Gastrocnemius medialis (tissue), 4 donors: ENCODE measurements at regions not wholly inside any gene's neighbourhood (a gene's known extent, or its start where the extent isn't known, plus 50 kb on each side); places are given as distances from the start of the nearest gene placed in this dataset.

Experiments used
- ATAC-seq, 2 donors: fragments of 150-250 bp; one replicate each; pipeline ENCODE4 v1.9.1; 2016
- DNase-seq, 2 donors: peaks; one replicate each; pipeline ENCODE4 v3.0.0-alpha.2; 2019
- H3K27ac ChIP-seq, 4 donors: fragments of 200-600 bp; sonication (generic); 1 replicate in 1 of 4; 2 replicates in 3 of 4; pipeline ENCODE4 v1.5.1; 2016 to 2018; ENCODE audit warnings: mild to moderate bottlenecking in 2 of 4, moderate library complexity in 1 of 4
- H3K27me3 ChIP-seq, 3 donors: fragments of 200-600 bp; sonication (generic) in 2 of 3; 1 replicate in 1 of 3; 2 replicates in 2 of 3; pipeline versions ENCODE4 v1.5.1 to v1.6.0; 2016 to 2019; ENCODE audit warnings: mild to moderate bottlenecking in 1 of 3, moderate library complexity in 1 of 3
- H3K36me3 ChIP-seq, 2 donors: fragments of 200-600 bp; sonication (generic) in 1 of 2; one replicate each; pipeline ENCODE4 v1.5.1; 2017 to 2018
- H3K4me1 ChIP-seq, 2 donors: fragments of 200-600 bp; sonication (generic) in 1 of 2; one replicate each; pipeline ENCODE4 v1.5.1; 2016 to 2017; ENCODE audit warnings: mild to moderate bottlenecking in 2 of 2
- H3K4me3 ChIP-seq, 4 donors: fragments of 200-600 bp; sonication (generic) in 3 of 4; 1 replicate in 1 of 4; 2 replicates in 3 of 4; pipeline ENCODE4 v1.5.1; 2016 to 2019; ENCODE audit warnings: mild to moderate bottlenecking in 2 of 4
- H3K9me3 ChIP-seq, 3 donors: fragments of 200-600 bp; sonication (generic) in 2 of 3; 1 replicate in 1 of 3; 2 replicates in 2 of 3; pipeline ENCODE4 v1.5.1; 2016 to 2019
- POLR2A ChIP-seq, 2 donors: fragments of 450-650 bp; IDR thresholded peaks; one replicate each; pipeline ENCODE4 v1.6.1; 2017; ENCODE audit warnings: antibody characterized with exemption in 2 of 2, mild to moderate bottlenecking in 2 of 2, moderate library complexity in 2 of 2
- in situ Hi-C, 4 donors: fragments of 200-750 bp; cut with MboI; loops; one replicate each; pipeline versions ENCODE4 v1.15.0 to v1.8.0; 2017; ENCODE audit warnings: low sequenced_read_pairs in 4 of 4
- intact Hi-C: fragments of 100-400 bp; cut with DNase I; formaldehyde crosslinking; loops from one replicate; pipeline ENCODE4 v1.15.1; 2023; ENCODE audit warnings: low total_unique reads
- TF ChIP-seq, protein P1 (sequence below), 5 experiments: fragments of 450-650 bp in 3 of 5; fragments of 200-600 bp in 2 of 5; sonication (generic) in 2 of 5; IDR thresholded peaks in 4 of 5; conservative IDR thresholded peaks in 1 of 5; 1 replicate in 4 of 5; 2 replicates in 1 of 5; pipeline ENCODE4 v1.5.1; 2016 to 2019; ENCODE audit warnings: antibody characterized with exemption in 5 of 5, mild to moderate bottlenecking in 3 of 5, moderate library complexity in 3 of 5

DNA sequence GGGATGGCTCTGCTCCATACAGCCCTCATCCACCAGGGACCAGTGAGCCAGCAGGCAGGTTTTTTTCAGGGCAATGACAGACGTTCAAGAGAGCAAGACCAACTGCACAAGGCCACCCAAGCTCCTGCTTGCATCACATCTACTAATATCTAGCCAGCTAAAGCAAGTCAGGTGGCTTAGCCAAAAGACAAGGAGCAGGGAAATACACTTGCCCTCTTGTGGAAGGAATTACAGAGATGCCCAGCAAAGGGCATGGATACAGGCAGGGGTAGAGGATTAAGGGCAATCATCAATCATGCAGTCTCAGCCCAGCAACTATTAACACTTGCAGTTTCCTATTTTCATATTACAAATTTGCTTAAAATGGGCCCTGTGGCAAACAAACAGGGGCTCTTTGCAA, 81.5 kb upstream of the NTRK3 start:
- intact Hi-C loops = no loop called here
- H3K36me3 ChIP-seq = no peaks in the 10 kb centered on the region
- TF ChIP-seq POLR2A (IDR thresholded peaks at IDR 0.05) = no peak

GRCh38 chr15:88335074-88335473, 78.5 kb upstream of the NTRK3 start:
- no peak overlapping the region for H3K4me3 ChIP-seq
- no peak overlapping the region for H3K27ac ChIP-seq
- in situ Hi-C loops = no loop called here
- intact Hi-C loops = no loop called here
- TF ChIP-seq POLR2A (IDR thresholded peaks at IDR 0.05) = no peak
- TF ChIP-seq, protein P1, sequence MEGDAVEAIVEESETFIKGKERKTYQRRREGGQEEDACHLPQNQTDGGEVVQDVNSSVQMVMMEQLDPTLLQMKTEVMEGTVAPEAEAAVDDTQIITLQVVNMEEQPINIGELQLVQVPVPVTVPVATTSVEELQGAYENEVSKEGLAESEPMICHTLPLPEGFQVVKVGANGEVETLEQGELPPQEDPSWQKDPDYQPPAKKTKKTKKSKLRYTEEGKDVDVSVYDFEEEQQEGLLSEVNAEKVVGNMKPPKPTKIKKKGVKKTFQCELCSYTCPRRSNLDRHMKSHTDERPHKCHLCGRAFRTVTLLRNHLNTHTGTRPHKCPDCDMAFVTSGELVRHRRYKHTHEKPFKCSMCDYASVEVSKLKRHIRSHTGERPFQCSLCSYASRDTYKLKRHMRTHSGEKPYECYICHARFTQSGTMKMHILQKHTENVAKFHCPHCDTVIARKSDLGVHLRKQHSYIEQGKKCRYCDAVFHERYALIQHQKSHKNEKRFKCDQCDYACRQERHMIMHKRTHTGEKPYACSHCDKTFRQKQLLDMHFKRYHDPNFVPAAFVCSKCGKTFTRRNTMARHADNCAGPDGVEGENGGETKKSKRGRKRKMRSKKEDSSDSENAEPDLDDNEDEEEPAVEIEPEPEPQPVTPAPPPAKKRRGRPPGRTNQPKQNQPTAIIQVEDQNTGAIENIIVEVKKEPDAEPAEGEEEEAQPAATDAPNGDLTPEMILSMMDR (IDR thresholded peaks at IDR 0.05 in 4 of 5, conservative IDR thresholded peaks at IDR 0.05 in 1 of 5) = no peak
- H3K9me3 ChIP-seq = no peaks in the 10 kb centered on the region
- no peak for DNase-seq
- no peaks in the 10 kb centered on the region for H3K36me3 ChIP-seq
- ATAC-seq = no peak
- peaks cover 0 to 3% (median 0%) of the 10 kb centered on the region in 3 donors for H3K27me3 ChIP-seq
- no peaks in the 10 kb centered on the region for H3K4me1 ChIP-seq

More for the DNA sequence above, 81.5 kb upstream of the NTRK3 start:
- Histone ChIP-seq H3K27me3 (peaks cover 0 to 3% (median 0%) of the 10 kb centered on the region in 3 donors), H3K9me3 (no peaks in the 10 kb centered on the region), H3K4me1 (no peaks in the 10 kb centered on the region), H3K4me3 (no peak overlapping the region), H3K27ac (no peak overlapping the region)
- in situ Hi-C loops = no loop called here
- no peak for DNase-seq
- ATAC-seq = no peak

GRCh38 chr15:88334436-88334835, 77.9 kb upstream of the NTRK3 start:
- H3K9me3 ChIP-seq = no peaks in the 10 kb centered on the region
- H3K4me1 ChIP-seq = no peaks in the 10 kb centered on the region
- TF ChIP-seq POLR2A (IDR thresholded peaks at IDR 0.05) = no peak
- TF ChIP-seq, protein P1 (IDR thresholded peaks at IDR 0.05 in 4 of 5, conservative IDR thresholded peaks at IDR 0.05 in 1 of 5) = no peak
- intact Hi-C loops = no loop called here
- no peak overlapping the region for H3K27ac ChIP-seq
- DNase-seq (no peak), ATAC-seq (no peak)
- H3K4me3 ChIP-seq = no peak overlapping the region
- H3K36me3 ChIP-seq = no peaks in the 10 kb centered on the region
- in situ Hi-C loops = no loop called here
- peaks cover 0 to 3% (median 0%) of the 10 kb centered on the region in 3 donors for H3K27me3 ChIP-seq

DNA sequence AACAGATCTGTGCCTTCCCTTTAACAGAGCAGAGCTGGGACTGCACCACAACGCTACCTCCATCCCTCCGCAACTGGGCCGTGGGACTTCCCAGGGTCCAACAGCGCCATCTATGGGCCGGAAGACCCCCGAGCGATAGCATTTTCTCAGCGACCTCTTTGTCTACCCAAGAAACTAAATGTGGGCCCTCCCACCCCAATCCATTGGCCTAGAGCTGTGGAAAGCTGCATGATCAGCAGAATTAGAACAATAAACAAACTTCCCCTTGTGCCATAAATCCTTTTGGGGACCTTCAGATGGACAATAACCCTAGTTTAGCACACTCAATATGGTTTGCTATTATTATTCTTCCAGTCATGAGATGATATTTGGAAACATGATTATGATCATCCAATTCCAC, 74.8 kb upstream of the NTRK3 start:
- Histone ChIP-seq H3K9me3 (no peaks in the 10 kb centered on the region), H3K27me3 (peaks cover 0 to 3% (median 0%) of the 10 kb centered on the region in 3 donors), H3K27ac (no peak overlapping the region), H3K4me3 (no peak overlapping the region), H3K36me3 (no peaks in the 10 kb centered on the region), H3K4me1 (no peaks in the 10 kb centered on the region)
- TF ChIP-seq, protein P1 (IDR thresholded peaks at IDR 0.05 in 4 of 5, conservative IDR thresholded peaks at IDR 0.05 in 1 of 5) = peak in 4 of 5 experiments; percentile 9 to 58 (median 25)
- no peak for TF ChIP-seq POLR2A (IDR thresholded peaks at IDR 0.05)
- ATAC-seq (no peak), DNase-seq (no peak)
- intact Hi-C loops (no loop called here), in situ Hi-C loops (no loop called here)

DNA sequence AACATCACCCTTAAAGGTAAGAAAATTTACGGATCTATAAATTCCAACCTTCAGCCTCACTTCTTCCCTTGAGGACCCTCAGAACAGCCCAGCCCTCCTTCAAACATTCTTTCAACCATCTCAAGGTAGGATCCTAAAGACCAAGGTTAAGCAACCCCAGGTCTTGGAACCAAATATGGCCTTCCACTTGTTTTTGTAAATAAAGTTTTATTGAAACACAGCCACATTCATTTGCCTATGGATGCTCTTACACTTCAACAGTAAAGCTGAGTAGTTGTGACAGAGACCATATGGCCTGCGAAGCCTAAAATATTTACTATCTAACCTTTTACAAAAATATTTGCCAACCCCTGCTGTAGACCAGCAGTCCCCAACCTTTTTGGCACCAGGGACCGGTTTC, 70.4 kb upstream of the NTRK3 start:
- Histone ChIP-seq H3K4me3 (no peak overlapping the region), H3K27me3 (no peaks in the 10 kb centered on the region), H3K4me1 (no peaks in the 10 kb centered on the region), H3K36me3 (no peaks in the 10 kb centered on the region), H3K27ac (no peak overlapping the region), H3K9me3 (no peaks in the 10 kb centered on the region)
- in situ Hi-C loops = no loop called here
- TF ChIP-seq, protein P1 (IDR thresholded peaks at IDR 0.05 in 4 of 5, conservative IDR thresholded peaks at IDR 0.05 in 1 of 5) = no peak
- no peak for TF ChIP-seq POLR2A (IDR thresholded peaks at IDR 0.05)
- DNase-seq = no peak
- ATAC-seq = no peak
- intact Hi-C loops = loop anchor here (5.0 kb wide), 1 partner anchor 80 kb away; no protein-coding TSS in a partner anchor
